ENCODE measurements at regions not wholly inside any gene's neighbourhood (a gene's known extent, or its start where the extent isn't known, plus 50 kb on each side); places are given as distances from the start of the nearest gene placed in this dataset.

GRCh38 chr2:16262526-16263178 is 322.3 kb downstream of the MYCN start:
- TF ChIP-seq RAD21 (IDR thresholded peaks at IDR 0.05; ENCODE audit: low read length) (no peak), CTCF (conservative IDR thresholded peaks at IDR 0.05; ENCODE audit: low read depth, low read length) (no peak), SMC3 (IDR thresholded peaks at IDR 0.05; ENCODE audit: low read depth, low read length) (no peak), ELK1 (IDR thresholded peaks at IDR 0.05; ENCODE audit: borderline replicate concordance, low read depth, low read length) (no peak), MAZ (IDR thresholded peaks at IDR 0.05; ENCODE audit: borderline replicate concordance, low read depth, low read length) (no peak), POLR2A (IDR thresholded peaks at IDR 0.05; ENCODE audit: low read depth, low read length) (no peak), CHD1 (IDR thresholded peaks at IDR 0.05; ENCODE audit: low read depth, low read length) (no peak), RCOR1 (IDR thresholded peaks at IDR 0.05; ENCODE audit: insufficient replicate concordance, low read length) (no peak), FOS (IDR thresholded peaks at IDR 0.05; ENCODE audit: low read depth, low read length) (no peak)
- TF ChIP-seq, protein P1, sequence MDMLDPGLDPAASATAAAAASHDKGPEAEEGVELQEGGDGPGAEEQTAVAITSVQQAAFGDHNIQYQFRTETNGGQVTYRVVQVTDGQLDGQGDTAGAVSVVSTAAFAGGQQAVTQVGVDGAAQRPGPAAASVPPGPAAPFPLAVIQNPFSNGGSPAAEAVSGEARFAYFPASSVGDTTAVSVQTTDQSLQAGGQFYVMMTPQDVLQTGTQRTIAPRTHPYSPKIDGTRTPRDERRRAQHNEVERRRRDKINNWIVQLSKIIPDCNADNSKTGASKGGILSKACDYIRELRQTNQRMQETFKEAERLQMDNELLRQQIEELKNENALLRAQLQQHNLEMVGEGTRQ (IDR thresholded peaks at IDR 0.05; ENCODE audit: low read depth, low read length), result no peak

Measured in IMR-90 (cell line).